Liver (tissue), 8 donors: ENCODE measurements at regions not wholly inside any gene's neighbourhood (a gene's known extent, or its start where the extent isn't known, plus 50 kb on each side); places are given as distances from the start of the nearest gene placed in this dataset.

Experiments
- DNase-seq: peaks from one replicate; pipeline ENCODE4 v3.0.0-alpha.2; 2017; ENCODE audit warnings: low spot score
- H3K27ac ChIP-seq, 2 donors: one replicate each; pipeline ENCODE4 v1.7.0; 2013; ENCODE audit warnings: inconsistent platforms in 2 of 2, low read length in 2 of 2, control low read depth in 1 of 2, low read depth in 1 of 2, mild to moderate bottlenecking in 1 of 2
- H3K27me3 ChIP-seq, 4 donors: one replicate each; pipeline versions ENCODE4 v1.6.1 to v1.7.0; 2013; ENCODE audit warnings: low read length in 3 of 4, inconsistent platforms in 1 of 4, mild to moderate bottlenecking in 1 of 4, moderate library complexity in 1 of 4; ENCODE audit not compliant: control insufficient read depth in 4 of 4, insufficient read depth in 4 of 4
- H3K36me3 ChIP-seq, 4 donors: one replicate each; pipeline versions ENCODE4 v1.6.1 to v1.7.0; 2013; ENCODE audit warnings: low read length in 3 of 4, mild to moderate bottlenecking in 3 of 4, low read depth in 1 of 4, moderate library complexity in 1 of 4; ENCODE audit not compliant: control insufficient read depth in 4 of 4, insufficient read depth in 3 of 4
- H3K4me1 ChIP-seq, 4 donors: one replicate each; pipeline versions ENCODE4 v1.6.1 to v1.7.0; 2013; ENCODE audit warnings: low read length in 3 of 4, mild to moderate bottlenecking in 3 of 4, moderate library complexity in 1 of 4; ENCODE audit not compliant: control insufficient read depth in 4 of 4, insufficient read depth in 4 of 4
- H3K4me3 ChIP-seq, 3 donors: one replicate each; pipeline versions ENCODE4 v1.6.1 to v1.7.0; 2013; ENCODE audit warnings: low read length in 3 of 3, control low read depth in 1 of 3, low read depth in 1 of 3, mild to moderate bottlenecking in 1 of 3
- H3K9ac ChIP-seq, 2 donors: one replicate each; pipeline ENCODE4 v1.7.0; 2013; ENCODE audit warnings: low read length in 2 of 2, mild to moderate bottlenecking in 2 of 2, moderate library complexity in 2 of 2, control low read depth in 1 of 2, low read depth in 1 of 2
- H3K9me3 ChIP-seq, 4 donors: one replicate each; pipeline versions ENCODE4 v1.6.1 to v1.7.0; 2013; ENCODE audit warnings: low read length in 3 of 4; ENCODE audit not compliant: control insufficient read depth in 4 of 4
- EGR1 ChIP-seq, 2 donors: IDR thresholded peaks; 2 replicates each; pipeline ENCODE4 v1.6.1; 2016 to 2018; ENCODE audit warnings: antibody characterized with exemption in 2 of 2, low read depth in 2 of 2
- FOXA1 ChIP-seq: IDR thresholded peaks from 2 replicates; pipeline ENCODE4 v1.6.1; 2016; ENCODE audit warnings: antibody characterized with exemption
- HNF4A ChIP-seq, 2 donors: conservative IDR thresholded peaks; 2 replicates each; pipeline ENCODE4 v1.6.1; 2016; ENCODE audit warnings: antibody characterized with exemption in 2 of 2, mild to moderate bottlenecking in 2 of 2
- HNF4G ChIP-seq: IDR thresholded peaks from 2 replicates; pipeline ENCODE4 v1.6.1; 2016; ENCODE audit warnings: antibody characterized with exemption
- JUND ChIP-seq, 2 donors: IDR thresholded peaks; 2 replicates each; pipeline ENCODE4 v1.6.1; 2016; ENCODE audit warnings: antibody characterized with exemption in 2 of 2
- RAD21 ChIP-seq, 2 donors: IDR thresholded peaks; 2 replicates each; pipeline ENCODE4 v1.6.1; 2016; ENCODE audit warnings: antibody characterized with exemption in 2 of 2, mild to moderate bottlenecking in 2 of 2
- RXRA ChIP-seq, 2 donors: IDR thresholded peaks; 2 replicates each; pipeline ENCODE4 v1.6.1; 2017 to 2018; ENCODE audit warnings: antibody characterized with exemption in 2 of 2, mild to moderate bottlenecking in 1 of 2
- SP1 ChIP-seq: IDR thresholded peaks from 2 replicates; pipeline ENCODE4 v1.6.1; 2018; ENCODE audit warnings: antibody characterized with exemption, mild to moderate bottlenecking
- TAF1 ChIP-seq: conservative IDR thresholded peaks from 2 replicates; pipeline ENCODE4 v1.6.1; 2016; ENCODE audit warnings: antibody characterized with exemption, mild to moderate bottlenecking
- YY1 ChIP-seq: IDR thresholded peaks from 2 replicates; pipeline ENCODE4 v1.6.1; 2016; ENCODE audit warnings: antibody characterized with exemption, mild to moderate bottlenecking
- whole genome bisulfite sequencing: extraction: QIAGEN DNeasy Blood & Tissue Kit; methylation state at CpG from one replicate; pipeline ENCODE4 v1.1.7; 2013; 5-methylcytosine and 5-hydroxymethylcytosine counted together
- TF ChIP-seq, protein P1 (sequence below): IDR thresholded peaks from 2 replicates; pipeline ENCODE4 v1.6.1; 2016; ENCODE audit warnings: antibody characterized with exemption
- TF ChIP-seq, protein P2 (sequence below): IDR thresholded peaks from 2 replicates; pipeline ENCODE4 v1.6.1; 2016; ENCODE audit warnings: antibody characterized with exemption, mild to moderate bottlenecking
- TF ChIP-seq, protein P3 (sequence below): fragments of 150-350 bp; IDR thresholded peaks from 2 replicates; pipeline ENCODE4 v1.5.1; 2017; ENCODE audit warnings: improper control_type of control experiment, low read depth, low read length; ENCODE audit not compliant: missing input control
- TF ChIP-seq, protein P4 (sequence below): IDR thresholded peaks from 2 replicates; pipeline ENCODE4 v1.6.1; 2016; ENCODE audit warnings: antibody characterized with exemption
- TF ChIP-seq, protein P5 (sequence below): IDR thresholded peaks from 2 replicates; pipeline ENCODE4 v1.6.1; 2016; ENCODE audit warnings: antibody characterized with exemption
- donor health status: healthy.
- donor health status: healthy.
- donor health status: healthy.
- donor health status: healthy.
- donor health status: healthy.

DNA sequence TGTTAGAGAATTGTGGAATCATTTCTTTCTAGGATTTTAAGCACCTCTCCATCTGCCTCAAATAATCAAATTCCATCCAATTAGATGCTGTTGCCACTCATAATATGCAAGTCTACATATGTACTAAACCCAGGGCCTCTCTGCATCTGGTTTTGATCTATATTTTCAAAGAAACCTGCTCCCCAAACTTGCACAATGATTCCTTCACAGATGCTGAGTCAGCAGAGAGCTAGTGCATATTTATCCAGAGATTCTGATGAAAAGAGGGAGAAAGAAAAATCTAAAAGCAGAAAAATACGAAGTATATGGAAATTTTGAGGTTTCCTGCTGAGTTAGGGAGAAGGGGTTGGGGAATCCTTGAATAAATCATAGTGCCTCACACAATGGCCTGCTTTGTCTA lies 235.1 kb upstream of the RBFOX1 start:
- no peaks in the 10 kb centered on the region for H3K9me3 ChIP-seq
- no peaks in the 10 kb centered on the region for H3K4me1 ChIP-seq
- H3K27ac ChIP-seq, result no peak overlapping the region
- H3K27me3 ChIP-seq, result peaks cover 0 to 7% (median 2%) of the 10 kb centered on the region in 4 donors
- H3K4me3 ChIP-seq, result no peak overlapping the region
- peaks cover 0 to 3% (median 0%) of the 10 kb centered on the region in 4 donors for H3K36me3 ChIP-seq
- 26% methylated on average over 1 of the region's 1 CpG for WGBS
- H3K9ac ChIP-seq, result no peak overlapping the region
- TF ChIP-seq TAF1 (no peak), RXRA (IDR thresholded peaks at IDR 0.05) (no peak), HNF4A (conservative IDR thresholded peaks at IDR 0.05) (no peak), HNF4G (no peak), FOXA1 (no peak)
- TF ChIP-seq, protein P1, sequence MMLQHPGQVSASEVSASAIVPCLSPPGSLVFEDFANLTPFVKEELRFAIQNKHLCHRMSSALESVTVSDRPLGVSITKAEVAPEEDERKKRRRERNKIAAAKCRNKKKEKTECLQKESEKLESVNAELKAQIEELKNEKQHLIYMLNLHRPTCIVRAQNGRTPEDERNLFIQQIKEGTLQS, result no peak
- DNase-seq, result no peak

DNA sequence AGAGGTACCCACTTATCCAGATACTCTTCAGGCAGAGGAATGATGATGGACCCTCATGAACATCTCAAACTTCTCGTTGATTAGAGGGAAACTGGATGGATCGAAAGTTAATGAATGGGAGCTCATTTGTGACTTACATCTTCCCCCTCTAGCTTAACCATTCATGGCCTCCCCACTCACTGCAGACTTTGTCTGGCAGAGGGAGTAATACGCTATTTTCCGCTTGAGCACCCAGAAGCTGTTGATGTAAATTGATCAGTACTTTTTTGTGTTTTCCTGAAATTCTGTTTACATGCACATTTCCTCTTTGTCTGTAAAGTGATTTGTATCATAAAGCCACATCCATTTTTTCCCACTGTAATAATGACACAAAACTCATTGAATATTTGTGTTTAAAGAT lies 239.1 kb upstream of the RBFOX1 start:
- WGBS, result 88% methylated on average over 4 of the region's 4 CpGs
- Histone ChIP-seq H3K27ac (no peak overlapping the region), H3K36me3 (no peaks in the 10 kb centered on the region), H3K9me3 (no peaks in the 10 kb centered on the region), H3K9ac (no peak overlapping the region), H3K27me3 (peaks cover 0 to 11% (median 0%) of the 10 kb centered on the region in 4 donors), H3K4me3 (no peak overlapping the region), H3K4me1 (no peaks in the 10 kb centered on the region)
- TF ChIP-seq SP1, result no peak
- TF ChIP-seq JUND (IDR thresholded peaks at IDR 0.05), result no peak
- no peak for TF ChIP-seq FOXA1
- TF ChIP-seq, protein P2, sequence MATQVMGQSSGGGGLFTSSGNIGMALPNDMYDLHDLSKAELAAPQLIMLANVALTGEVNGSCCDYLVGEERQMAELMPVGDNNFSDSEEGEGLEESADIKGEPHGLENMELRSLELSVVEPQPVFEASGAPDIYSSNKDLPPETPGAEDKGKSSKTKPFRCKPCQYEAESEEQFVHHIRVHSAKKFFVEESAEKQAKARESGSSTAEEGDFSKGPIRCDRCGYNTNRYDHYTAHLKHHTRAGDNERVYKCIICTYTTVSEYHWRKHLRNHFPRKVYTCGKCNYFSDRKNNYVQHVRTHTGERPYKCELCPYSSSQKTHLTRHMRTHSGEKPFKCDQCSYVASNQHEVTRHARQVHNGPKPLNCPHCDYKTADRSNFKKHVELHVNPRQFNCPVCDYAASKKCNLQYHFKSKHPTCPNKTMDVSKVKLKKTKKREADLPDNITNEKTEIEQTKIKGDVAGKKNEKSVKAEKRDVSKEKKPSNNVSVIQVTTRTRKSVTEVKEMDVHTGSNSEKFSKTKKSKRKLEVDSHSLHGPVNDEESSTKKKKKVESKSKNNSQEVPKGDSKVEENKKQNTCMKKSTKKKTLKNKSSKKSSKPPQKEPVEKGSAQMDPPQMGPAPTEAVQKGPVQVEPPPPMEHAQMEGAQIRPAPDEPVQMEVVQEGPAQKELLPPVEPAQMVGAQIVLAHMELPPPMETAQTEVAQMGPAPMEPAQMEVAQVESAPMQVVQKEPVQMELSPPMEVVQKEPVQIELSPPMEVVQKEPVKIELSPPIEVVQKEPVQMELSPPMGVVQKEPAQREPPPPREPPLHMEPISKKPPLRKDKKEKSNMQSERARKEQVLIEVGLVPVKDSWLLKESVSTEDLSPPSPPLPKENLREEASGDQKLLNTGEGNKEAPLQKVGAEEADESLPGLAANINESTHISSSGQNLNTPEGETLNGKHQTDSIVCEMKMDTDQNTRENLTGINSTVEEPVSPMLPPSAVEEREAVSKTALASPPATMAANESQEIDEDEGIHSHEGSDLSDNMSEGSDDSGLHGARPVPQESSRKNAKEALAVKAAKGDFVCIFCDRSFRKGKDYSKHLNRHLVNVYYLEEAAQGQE, result no peak
- no peak for TF ChIP-seq TAF1
- no peak for TF ChIP-seq EGR1 (IDR thresholded peaks at IDR 0.05; ENCODE audit: low read depth in 2 of 2)
- no peak for TF ChIP-seq HNF4G
- no peak for TF ChIP-seq RAD21 (IDR thresholded peaks at IDR 0.05)
- no peak for TF ChIP-seq YY1
- TF ChIP-seq, protein P1, result no peak
- TF ChIP-seq, protein P3, sequence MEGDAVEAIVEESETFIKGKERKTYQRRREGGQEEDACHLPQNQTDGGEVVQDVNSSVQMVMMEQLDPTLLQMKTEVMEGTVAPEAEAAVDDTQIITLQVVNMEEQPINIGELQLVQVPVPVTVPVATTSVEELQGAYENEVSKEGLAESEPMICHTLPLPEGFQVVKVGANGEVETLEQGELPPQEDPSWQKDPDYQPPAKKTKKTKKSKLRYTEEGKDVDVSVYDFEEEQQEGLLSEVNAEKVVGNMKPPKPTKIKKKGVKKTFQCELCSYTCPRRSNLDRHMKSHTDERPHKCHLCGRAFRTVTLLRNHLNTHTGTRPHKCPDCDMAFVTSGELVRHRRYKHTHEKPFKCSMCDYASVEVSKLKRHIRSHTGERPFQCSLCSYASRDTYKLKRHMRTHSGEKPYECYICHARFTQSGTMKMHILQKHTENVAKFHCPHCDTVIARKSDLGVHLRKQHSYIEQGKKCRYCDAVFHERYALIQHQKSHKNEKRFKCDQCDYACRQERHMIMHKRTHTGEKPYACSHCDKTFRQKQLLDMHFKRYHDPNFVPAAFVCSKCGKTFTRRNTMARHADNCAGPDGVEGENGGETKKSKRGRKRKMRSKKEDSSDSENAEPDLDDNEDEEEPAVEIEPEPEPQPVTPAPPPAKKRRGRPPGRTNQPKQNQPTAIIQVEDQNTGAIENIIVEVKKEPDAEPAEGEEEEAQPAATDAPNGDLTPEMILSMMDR, result no peak
- TF ChIP-seq HNF4A (conservative IDR thresholded peaks at IDR 0.05), result no peak
- TF ChIP-seq, protein P4, sequence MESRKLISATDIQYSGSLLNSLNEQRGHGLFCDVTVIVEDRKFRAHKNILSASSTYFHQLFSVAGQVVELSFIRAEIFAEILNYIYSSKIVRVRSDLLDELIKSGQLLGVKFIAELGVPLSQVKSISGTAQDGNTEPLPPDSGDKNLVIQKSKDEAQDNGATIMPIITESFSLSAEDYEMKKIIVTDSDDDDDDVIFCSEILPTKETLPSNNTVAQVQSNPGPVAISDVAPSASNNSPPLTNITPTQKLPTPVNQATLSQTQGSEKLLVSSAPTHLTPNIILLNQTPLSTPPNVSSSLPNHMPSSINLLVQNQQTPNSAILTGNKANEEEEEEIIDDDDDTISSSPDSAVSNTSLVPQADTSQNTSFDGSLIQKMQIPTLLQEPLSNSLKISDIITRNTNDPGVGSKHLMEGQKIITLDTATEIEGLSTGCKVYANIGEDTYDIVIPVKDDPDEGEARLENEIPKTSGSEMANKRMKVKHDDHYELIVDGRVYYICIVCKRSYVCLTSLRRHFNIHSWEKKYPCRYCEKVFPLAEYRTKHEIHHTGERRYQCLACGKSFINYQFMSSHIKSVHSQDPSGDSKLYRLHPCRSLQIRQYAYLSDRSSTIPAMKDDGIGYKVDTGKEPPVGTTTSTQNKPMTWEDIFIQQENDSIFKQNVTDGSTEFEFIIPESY, result no peak
- TF ChIP-seq, protein P5, sequence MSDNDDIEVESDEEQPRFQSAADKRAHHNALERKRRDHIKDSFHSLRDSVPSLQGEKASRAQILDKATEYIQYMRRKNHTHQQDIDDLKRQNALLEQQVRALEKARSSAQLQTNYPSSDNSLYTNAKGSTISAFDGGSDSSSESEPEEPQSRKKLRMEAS, result no peak
- DNase-seq, result no peak
